ENCODE measurements at regions not wholly inside any gene's neighbourhood (a gene's known extent, or its start where the extent isn't known, plus 50 kb on each side); places are given as distances from the start of the nearest gene placed in this dataset.
A peak's percentile ranks its signal among the peaks of the same experiment; 100 is the strongest.

GRCh38 chr10:53403688-53404087 lies 631.1 kb upstream of the MBL2 start:
- DNase-seq = peak in 1 of 2 donors; percentile 17
- Histone ChIP-seq H3K4me3 (no peak overlapping the region), H3K36me3 (no peaks in the 10 kb centered on the region), H3K27ac (no peak overlapping the region), H3K27me3 (no peaks in the 10 kb centered on the region), H3K9me3 (no peaks in the 10 kb centered on the region), H3K4me1 (no peaks in the 10 kb centered on the region)
- TF ChIP-seq POLR2A (IDR thresholded peaks at IDR 0.05) (no peak), CTCF (IDR thresholded peaks at IDR 0.05) (no peak)
- intact Hi-C loops (cut with DNase I; ENCODE audit: low total_unique reads) = no loop called here

GRCh38 chr10:53402594-53402993 lies 630.0 kb upstream of the MBL2 start:
- TF ChIP-seq POLR2A (IDR thresholded peaks at IDR 0.05) (no peak), CTCF (IDR thresholded peaks at IDR 0.05) (no peak)
- H3K27ac ChIP-seq = no peak overlapping the region
- H3K27me3 ChIP-seq = no peaks in the 10 kb centered on the region
- H3K4me3 ChIP-seq = no peak overlapping the region
- no peak for DNase-seq
- no peaks in the 10 kb centered on the region for H3K36me3 ChIP-seq
- intact Hi-C loops (cut with DNase I; ENCODE audit: low total_unique reads) = no loop called here
- no peaks in the 10 kb centered on the region for H3K4me1 ChIP-seq
- H3K9me3 ChIP-seq = no peaks in the 10 kb centered on the region

- Histone ChIP-seq H3K9me3 (no peaks in the 10 kb centered on the region), H3K4me3 (no peak overlapping the region), H3K36me3 (no peaks in the 10 kb centered on the region), H3K27ac (no peak overlapping the region), H3K27me3 (no peaks in the 10 kb centered on the region), H3K4me1 (no peaks in the 10 kb centered on the region)
- intact Hi-C loops (cut with DNase I; ENCODE audit: low total_unique reads) = no loop called here
- no peak for TF ChIP-seq CTCF (IDR thresholded peaks at IDR 0.05)
- TF ChIP-seq POLR2A (IDR thresholded peaks at IDR 0.05) = no peak
- DNase-seq = no peak
These were observed 629.0 kb upstream of the MBL2 start for GRCh38 chr10:53401536-53401935.

- Histone ChIP-seq H3K27me3 (no peaks in the 10 kb centered on the region), H3K9me3 (no peaks in the 10 kb centered on the region), H3K4me3 (no peak overlapping the region), H3K27ac (no peak overlapping the region), H3K36me3 (no peaks in the 10 kb centered on the region), H3K4me1 (no peaks in the 10 kb centered on the region)
- DNase-seq = no peak
- no peak for TF ChIP-seq CTCF (IDR thresholded peaks at IDR 0.05)
- TF ChIP-seq POLR2A (IDR thresholded peaks at IDR 0.05) = no peak
- intact Hi-C loops (cut with DNase I; ENCODE audit: low total_unique reads) = no loop called here
These were observed 624.3 kb upstream of the MBL2 start for GRCh38 chr10:53396876-53397275.

- H3K27me3 ChIP-seq = no peaks in the 10 kb centered on the region
- H3K4me1 ChIP-seq = no peaks in the 10 kb centered on the region
- no peaks in the 10 kb centered on the region for H3K9me3 ChIP-seq
- DNase-seq = no peak
- TF ChIP-seq POLR2A (IDR thresholded peaks at IDR 0.05) = no peak
- no peak for TF ChIP-seq CTCF (IDR thresholded peaks at IDR 0.05)
- no peaks in the 10 kb centered on the region for H3K36me3 ChIP-seq
- intact Hi-C loops (cut with DNase I; ENCODE audit: low total_unique reads) = no loop called here
- H3K27ac ChIP-seq = no peak overlapping the region
- H3K4me3 ChIP-seq = no peak overlapping the region
These were observed 622.9 kb upstream of the MBL2 start for GRCh38 chr10:53395449-53395848.
